ENCODE measurements at regions not wholly inside any gene's neighbourhood (a gene's known extent, or its start where the extent isn't known, plus 50 kb on each side); places are given as distances from the start of the nearest gene placed in this dataset.

DNA sequence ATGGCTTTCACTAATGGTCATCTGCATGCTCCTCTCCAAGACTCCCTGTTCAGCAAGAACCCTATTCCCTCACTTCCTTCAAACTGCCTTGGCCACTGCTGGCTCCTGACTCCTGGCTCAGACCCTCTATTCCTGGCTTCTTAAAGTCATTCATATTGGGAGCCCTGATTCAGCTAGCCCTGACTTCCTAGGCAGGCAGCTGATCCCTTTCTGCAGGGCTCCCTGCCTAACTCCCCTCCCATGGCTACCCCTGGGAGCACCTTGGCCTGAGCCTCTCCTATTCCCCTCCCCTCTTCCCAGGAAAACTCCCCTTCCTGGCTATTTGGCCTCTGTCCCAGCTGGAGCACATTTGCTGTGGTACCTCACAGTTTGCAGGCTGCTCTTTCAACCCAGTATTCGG is 154.9 kb upstream of the PJA1 start:
- TF ChIP-seq EZH2 (IDR thresholded peaks at IDR 0.05; ENCODE audit: borderline replicate concordance, low read depth, low read length, severe bottlenecking), result no peak
- TF ChIP-seq, protein P1, sequence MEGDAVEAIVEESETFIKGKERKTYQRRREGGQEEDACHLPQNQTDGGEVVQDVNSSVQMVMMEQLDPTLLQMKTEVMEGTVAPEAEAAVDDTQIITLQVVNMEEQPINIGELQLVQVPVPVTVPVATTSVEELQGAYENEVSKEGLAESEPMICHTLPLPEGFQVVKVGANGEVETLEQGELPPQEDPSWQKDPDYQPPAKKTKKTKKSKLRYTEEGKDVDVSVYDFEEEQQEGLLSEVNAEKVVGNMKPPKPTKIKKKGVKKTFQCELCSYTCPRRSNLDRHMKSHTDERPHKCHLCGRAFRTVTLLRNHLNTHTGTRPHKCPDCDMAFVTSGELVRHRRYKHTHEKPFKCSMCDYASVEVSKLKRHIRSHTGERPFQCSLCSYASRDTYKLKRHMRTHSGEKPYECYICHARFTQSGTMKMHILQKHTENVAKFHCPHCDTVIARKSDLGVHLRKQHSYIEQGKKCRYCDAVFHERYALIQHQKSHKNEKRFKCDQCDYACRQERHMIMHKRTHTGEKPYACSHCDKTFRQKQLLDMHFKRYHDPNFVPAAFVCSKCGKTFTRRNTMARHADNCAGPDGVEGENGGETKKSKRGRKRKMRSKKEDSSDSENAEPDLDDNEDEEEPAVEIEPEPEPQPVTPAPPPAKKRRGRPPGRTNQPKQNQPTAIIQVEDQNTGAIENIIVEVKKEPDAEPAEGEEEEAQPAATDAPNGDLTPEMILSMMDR (IDR thresholded peaks at IDR 0.05; ENCODE audit: borderline replicate concordance, extremely low read depth, low read length, poor library complexity, severe bottlenecking), result no peak
